HEK293T (cell line): ENCODE measurements at regions not wholly inside any gene's neighbourhood (a gene's known extent, or its start where the extent isn't known, plus 50 kb on each side); places are given as distances from the start of the nearest gene placed in this dataset.

Experiments used
- CTCF ChIA-PET: fragments of 350-600 bp; formaldehyde crosslinking; extraction: SDS; loops from one replicate; lab custom pipeline; 2021; ENCODE audit warnings: antibody characterized with exemption, inconsistent platforms; lab: Yijun Ruan, JAX
- POLR2A ChIA-PET: fragments of 350-600 bp; formaldehyde crosslinking; extraction: SDS; loops from one replicate; lab custom pipeline; 2020; ENCODE audit warnings: antibody characterized with exemption, inconsistent platforms; lab: Yijun Ruan, JAX
- DNase-seq: peaks from one replicate; pipeline ENCODE4 v3.0.0; 2012; ENCODE audit warnings: mixed read lengths; ENCODE audit errors: extremely low spot score
- ARNT ChIP-seq: fragments of 450-650 bp; IDR thresholded peaks from 2 replicates; pipeline ENCODE4 v1.6.1; 2017; ENCODE audit warnings: mild to moderate bottlenecking
- BHLHE40 ChIP-seq: fragments of 450-650 bp; IDR thresholded peaks from 2 replicates; pipeline ENCODE4 v1.6.1; 2016; ENCODE audit warnings: mild to moderate bottlenecking, moderate library complexity, borderline replicate concordance
- CTBP1 ChIP-seq: fragments of 450-650 bp; IDR thresholded peaks from 2 replicates; pipeline ENCODE4 v1.6.1; 2016; ENCODE audit warnings: borderline replicate concordance
- ELF4 ChIP-seq: fragments of 450-650 bp; IDR thresholded peaks from 2 replicates; pipeline ENCODE4 v1.6.1; 2017; ENCODE audit warnings: antibody characterized with exemption
- FOXA1 ChIP-seq: fragments of 450-650 bp; IDR thresholded peaks from 2 replicates; pipeline ENCODE4 v1.6.1; 2016; ENCODE audit warnings: mild to moderate bottlenecking
- FOXK2 ChIP-seq: fragments of 450-650 bp; IDR thresholded peaks from 2 replicates; pipeline ENCODE4 v1.6.1; 2016; ENCODE audit warnings: mild to moderate bottlenecking
- FOXM1 ChIP-seq: fragments of 450-650 bp; IDR thresholded peaks from 2 replicates; pipeline ENCODE4 v1.6.1; 2017; ENCODE audit warnings: mild to moderate bottlenecking, borderline replicate concordance
- HDGF ChIP-seq: fragments of 450-650 bp; IDR thresholded peaks from 2 replicates; pipeline ENCODE4 v1.6.1; 2017; ENCODE audit warnings: antibody characterized with exemption, borderline replicate concordance
- L3MBTL2 ChIP-seq: fragments of 450-650 bp; conservative IDR thresholded peaks from 2 replicates; pipeline ENCODE4 v1.6.1; 2016; ENCODE audit warnings: mild to moderate bottlenecking
- LEF1 ChIP-seq: fragments of 450-650 bp; IDR thresholded peaks from 2 replicates; pipeline ENCODE4 v1.6.1; 2017; ENCODE audit warnings: mild to moderate bottlenecking, borderline replicate concordance
- NFRKB ChIP-seq: fragments of 450-650 bp; IDR thresholded peaks from 2 replicates; pipeline ENCODE4 v1.6.1; 2016; ENCODE audit warnings: mild to moderate bottlenecking, moderate library complexity
- PKNOX1 ChIP-seq: fragments of 450-650 bp; IDR thresholded peaks from 2 replicates; pipeline ENCODE4 v1.6.1; 2016
- SP1 ChIP-seq: fragments of 450-650 bp; IDR thresholded peaks from 2 replicates; pipeline ENCODE4 v1.6.1; 2017
- SUZ12 ChIP-seq: fragments of 450-650 bp; IDR thresholded peaks from 2 replicates; pipeline ENCODE4 v1.6.1; 2016; ENCODE audit warnings: mild to moderate bottlenecking
- TARDBP ChIP-seq: fragments of 450-650 bp; IDR thresholded peaks from 2 replicates; pipeline ENCODE4 v1.6.1; 2016
- ZNF384 ChIP-seq: fragments of 450-650 bp; IDR thresholded peaks from 2 replicates; pipeline ENCODE4 v1.6.1; 2016

- CTCF ChIA-PET: no interaction called here
Measured at GRCh38 chr20:6245436-6245835, 122.6 kb upstream of the FERMT1 start.

DNA sequence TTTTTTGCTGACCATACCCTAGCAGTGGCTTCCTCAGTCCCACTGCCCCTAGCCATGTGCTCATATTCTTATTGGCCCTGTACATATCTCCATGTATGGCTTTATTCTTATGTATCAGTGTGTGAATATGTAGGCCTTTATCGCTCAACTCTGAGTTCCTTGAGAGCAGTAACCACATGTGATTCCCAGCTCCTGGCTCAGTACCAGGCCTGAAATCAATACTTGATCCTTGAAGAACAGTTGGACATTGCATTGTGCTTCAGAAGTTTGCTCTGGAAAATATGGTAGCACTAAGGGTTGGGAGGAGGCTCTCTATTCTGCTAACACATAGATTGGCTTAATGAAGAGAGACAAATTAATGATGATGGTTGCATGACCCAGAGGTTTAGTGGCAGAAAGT is 118.8 kb upstream of the FERMT1 start:
- ChIA-PET POLR2A (no interaction called here), CTCF (no interaction called here)
- DNase-seq: no peak
- no peak for TF ChIP-seq ELF4
- no peak for TF ChIP-seq FOXK2
- no peak for TF ChIP-seq FOXA1
- no peak for TF ChIP-seq ARNT
- TF ChIP-seq CTBP1: no peak
- TF ChIP-seq ZNF384: no peak
- no peak for TF ChIP-seq SP1
- no peak for TF ChIP-seq TARDBP
- TF ChIP-seq NFRKB: no peak
- no peak for TF ChIP-seq PKNOX1
- TF ChIP-seq L3MBTL2: no peak
- TF ChIP-seq SUZ12: no peak
- TF ChIP-seq HDGF: no peak
- no peak for TF ChIP-seq BHLHE40
- TF ChIP-seq LEF1: no peak

More at GRCh38 chr20:6245436-6245835, 122.6 kb upstream of the FERMT1 start:
- DNase-seq: no peak
- POLR2A ChIA-PET: no interaction called here
- TF ChIP-seq ARNT (no peak), FOXM1 (no peak), SP1 (no peak), PKNOX1 (no peak), TARDBP (no peak), NFRKB (no peak), FOXK2 (no peak), ELF4 (no peak)

- POLR2A ChIA-PET: no interaction called here
- CTCF ChIA-PET: no interaction called here
- no peak for DNase-seq
- TF ChIP-seq ELF4 (no peak), FOXK2 (no peak), ZNF384 (no peak), FOXM1 (no peak), CTBP1 (no peak), TARDBP (no peak), LEF1 (no peak), ARNT (no peak), PKNOX1 (no peak), HDGF (no peak), SUZ12 (no peak), BHLHE40 (no peak), SP1 (no peak)
Measured at GRCh38 chr20:6240059-6240458, 117.2 kb upstream of the FERMT1 start.

GRCh38 chr20:6238421-6238820 is 115.6 kb upstream of the FERMT1 start:
- POLR2A ChIA-PET: no interaction called here

GRCh38 chr20:6235510-6235909 is 112.7 kb upstream of the FERMT1 start:
- ChIA-PET CTCF (interaction anchor here (0.9 kb wide), 1 partner anchor 185 kb away, joined by 3 read pairs; no protein-coding TSS in a partner anchor), POLR2A (no interaction called here)
- TF ChIP-seq SP1 (no peak), L3MBTL2 (no peak), FOXM1 (no peak), ARNT (no peak), ELF4 (no peak), PKNOX1 (no peak), CTBP1 (no peak), FOXK2 (no peak), LEF1 (no peak), NFRKB (no peak), FOXA1 (no peak), HDGF (no peak), ZNF384 (no peak), TARDBP (no peak)
- DNase-seq: no peak

More at GRCh38 chr20:6238421-6238820, 115.6 kb upstream of the FERMT1 start:
- DNase-seq: no peak
- CTCF ChIA-PET: no interaction called here
- TF ChIP-seq NFRKB (no peak), L3MBTL2 (no peak), TARDBP (no peak), ZNF384 (no peak), LEF1 (no peak), SP1 (no peak), FOXA1 (no peak), ARNT (no peak), FOXM1 (no peak), CTBP1 (no peak), ELF4 (no peak), SUZ12 (no peak), BHLHE40 (no peak), HDGF (no peak), FOXK2 (no peak), PKNOX1 (no peak)
